ENCODE measurements at regions not wholly inside any gene's neighbourhood (a gene's known extent, or its start where the extent isn't known, plus 50 kb on each side); places are given as distances from the start of the nearest gene placed in this dataset.

DNA sequence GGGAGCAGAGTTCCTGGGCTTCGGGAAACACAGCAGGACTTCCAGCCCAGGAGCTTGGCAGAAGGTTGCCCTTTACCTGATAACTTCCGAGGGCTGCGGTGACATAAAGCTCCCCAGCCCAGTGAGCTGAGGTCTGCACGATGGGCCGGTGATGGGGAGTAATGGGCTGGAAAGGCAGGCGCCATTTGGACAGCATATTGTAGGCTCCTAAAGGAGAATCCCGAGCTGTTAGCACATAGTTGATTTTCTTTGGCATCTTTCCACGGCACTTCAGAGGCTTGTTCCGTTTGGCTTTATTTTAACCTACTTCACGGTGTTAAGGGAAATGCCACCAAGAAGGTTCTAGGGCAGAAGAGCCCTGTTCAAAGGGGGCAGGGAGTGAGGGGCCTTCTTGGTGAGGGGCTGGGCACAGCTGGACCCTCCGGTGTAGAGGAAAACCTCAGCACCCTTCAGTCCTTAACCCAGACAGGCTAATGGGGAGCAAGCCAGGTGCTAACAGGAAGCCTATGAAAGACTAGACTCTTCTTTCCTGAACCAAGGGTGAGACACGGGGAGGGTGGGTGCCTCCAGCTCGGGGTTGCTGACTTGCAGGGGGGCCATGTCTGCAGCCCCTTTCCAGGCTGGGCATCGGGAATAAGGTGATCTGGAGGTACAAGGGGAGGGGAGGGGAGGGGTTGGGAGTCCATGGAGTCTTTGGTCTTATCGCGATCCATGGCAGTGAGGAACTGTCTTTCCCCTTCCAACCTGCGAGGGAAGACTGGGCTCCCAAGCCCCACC, 347.7 kb downstream of the GLRX3 start:
- H3K27me3 ChIP-seq = no peaks in the 10 kb centered on the region
- no peaks in the 10 kb centered on the region for H3K9me3 ChIP-seq
- TF ChIP-seq EP300 (IDR thresholded peaks at IDR 0.05; ENCODE audit: low read depth) (no peak), POLR2A (IDR thresholded peaks at IDR 0.05) (no peak), POLR2AphosphoS5 (IDR thresholded peaks at IDR 0.05) (no peak)
- TF ChIP-seq, protein P1, sequence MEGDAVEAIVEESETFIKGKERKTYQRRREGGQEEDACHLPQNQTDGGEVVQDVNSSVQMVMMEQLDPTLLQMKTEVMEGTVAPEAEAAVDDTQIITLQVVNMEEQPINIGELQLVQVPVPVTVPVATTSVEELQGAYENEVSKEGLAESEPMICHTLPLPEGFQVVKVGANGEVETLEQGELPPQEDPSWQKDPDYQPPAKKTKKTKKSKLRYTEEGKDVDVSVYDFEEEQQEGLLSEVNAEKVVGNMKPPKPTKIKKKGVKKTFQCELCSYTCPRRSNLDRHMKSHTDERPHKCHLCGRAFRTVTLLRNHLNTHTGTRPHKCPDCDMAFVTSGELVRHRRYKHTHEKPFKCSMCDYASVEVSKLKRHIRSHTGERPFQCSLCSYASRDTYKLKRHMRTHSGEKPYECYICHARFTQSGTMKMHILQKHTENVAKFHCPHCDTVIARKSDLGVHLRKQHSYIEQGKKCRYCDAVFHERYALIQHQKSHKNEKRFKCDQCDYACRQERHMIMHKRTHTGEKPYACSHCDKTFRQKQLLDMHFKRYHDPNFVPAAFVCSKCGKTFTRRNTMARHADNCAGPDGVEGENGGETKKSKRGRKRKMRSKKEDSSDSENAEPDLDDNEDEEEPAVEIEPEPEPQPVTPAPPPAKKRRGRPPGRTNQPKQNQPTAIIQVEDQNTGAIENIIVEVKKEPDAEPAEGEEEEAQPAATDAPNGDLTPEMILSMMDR (IDR thresholded peaks at IDR 0.05) = no peak
- in situ Hi-C loops (cut with MboI; ENCODE audit: low pct_ligation_motif_present in 1 of 4, low pct_unique_long_range_greater_than_20kb in 1 of 4, low sequenced_read_pairs in 3 of 4) = no loop called here
- H3K4me1 ChIP-seq = no peaks in the 10 kb centered on the region
- no peak overlapping the region for H3K4me3 ChIP-seq
- no peak overlapping the region for H3K27ac ChIP-seq
- no peaks in the 10 kb centered on the region for H3K36me3 ChIP-seq
- no peak for DNase-seq
- 33 to 64% methylated on average over 3 to 17 of the region's 17 CpGs for WGBS, 2 donors (ENCODE audit: low coverage in 1 of 2)
- intact Hi-C loops (cut with DNase I; ENCODE audit: low total_unique reads) = no loop called here

DNA sequence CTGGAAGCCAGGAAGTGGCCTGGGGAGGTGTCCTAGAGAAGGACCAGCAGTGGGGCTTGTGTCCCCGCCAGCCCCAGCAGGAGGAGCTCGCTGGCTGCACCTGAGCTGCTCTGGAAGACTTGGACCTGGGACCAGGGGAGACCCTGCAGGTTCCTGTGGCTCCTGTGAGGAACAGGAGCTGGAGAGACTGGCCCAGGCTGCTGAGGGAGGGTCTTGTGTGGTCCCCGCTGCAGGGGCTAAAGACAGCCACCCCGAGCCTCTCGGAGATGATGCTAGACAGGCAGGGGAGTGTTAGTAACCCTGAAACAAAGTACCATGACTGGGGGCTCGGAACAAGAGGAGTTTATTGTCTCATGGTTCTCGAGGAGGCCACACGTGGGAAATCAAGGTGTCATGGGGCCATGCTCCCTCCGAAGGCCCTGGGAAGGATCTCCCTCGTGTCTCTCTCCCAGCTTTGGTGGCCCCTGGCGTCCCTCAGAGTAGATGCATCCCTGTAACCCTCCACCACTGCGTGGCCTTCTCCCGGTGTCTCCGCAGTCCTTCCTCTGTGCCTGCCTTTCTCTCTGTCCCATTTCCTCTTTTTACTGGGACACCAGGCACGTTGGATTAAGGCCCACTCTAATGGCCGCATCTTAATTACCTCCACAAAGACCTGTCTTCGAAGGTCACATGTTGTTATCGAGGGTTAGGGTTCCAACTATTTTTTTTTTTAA, 348.4 kb downstream of the GLRX3 start:
- no peaks in the 10 kb centered on the region for H3K36me3 ChIP-seq
- H3K4me3 ChIP-seq = no peak overlapping the region
- in situ Hi-C loops (cut with MboI; ENCODE audit: low pct_ligation_motif_present in 1 of 4, low pct_unique_long_range_greater_than_20kb in 1 of 4, low sequenced_read_pairs in 3 of 4) (no loop called here), intact Hi-C loops (cut with DNase I; ENCODE audit: low total_unique reads) (no loop called here)
- no peaks in the 10 kb centered on the region for H3K9me3 ChIP-seq
- DNase-seq = no peak
- no peaks in the 10 kb centered on the region for H3K4me1 ChIP-seq
- 79 to 100% methylated on average over 1 to 17 of the region's 18 CpGs for WGBS, 2 donors (ENCODE audit: low coverage in 1 of 2)
- no peaks in the 10 kb centered on the region for H3K27me3 ChIP-seq
- no peak for TF ChIP-seq POLR2A (IDR thresholded peaks at IDR 0.05)
- H3K27ac ChIP-seq = no peak overlapping the region

DNA sequence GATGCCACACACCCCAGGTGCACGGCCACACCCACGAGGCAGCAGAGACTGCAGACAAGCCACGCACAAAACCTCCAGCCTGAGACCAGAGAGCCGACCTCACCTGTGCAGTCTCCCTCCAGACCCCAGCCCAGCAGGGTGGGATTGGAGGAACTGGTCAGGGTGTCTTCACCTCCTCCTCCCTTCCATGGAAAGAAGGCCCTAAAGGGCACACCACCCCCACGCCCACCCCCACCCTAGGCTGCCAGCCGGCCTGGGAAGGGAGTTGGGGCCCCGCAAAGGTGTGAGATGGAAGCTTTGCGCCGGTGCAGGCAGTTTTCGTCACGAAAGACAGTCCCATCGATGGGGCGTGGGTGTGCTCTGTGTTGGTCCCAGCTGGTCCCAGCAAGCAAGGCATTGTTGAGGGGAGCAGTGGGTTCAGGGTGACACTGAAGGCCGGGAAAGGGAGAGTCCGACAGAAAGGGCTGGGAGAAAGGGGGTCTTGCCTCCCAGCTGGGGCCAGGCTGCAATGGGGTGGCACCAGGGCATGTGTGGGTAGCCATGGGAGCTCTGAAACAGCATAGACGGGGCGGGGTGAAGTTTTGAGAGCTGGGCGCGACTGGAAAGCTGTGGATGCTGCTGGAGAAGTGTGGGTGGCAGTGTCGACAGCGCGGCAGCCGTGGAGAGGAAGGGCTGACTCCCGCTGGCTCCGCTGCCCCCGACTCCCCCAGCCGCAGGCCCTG, 349.2 kb downstream of the GLRX3 start:
- TF ChIP-seq EP300 (IDR thresholded peaks at IDR 0.05; ENCODE audit: low read depth) (no peak), POLR2A (IDR thresholded peaks at IDR 0.05) (no peak), POLR2AphosphoS5 (IDR thresholded peaks at IDR 0.05) (no peak)
- TF ChIP-seq, protein P1 (IDR thresholded peaks at IDR 0.05) = no peak
- in situ Hi-C loops (cut with MboI; ENCODE audit: low pct_ligation_motif_present in 1 of 4, low pct_unique_long_range_greater_than_20kb in 1 of 4, low sequenced_read_pairs in 3 of 4) (no loop called here), intact Hi-C loops (cut with DNase I; ENCODE audit: low total_unique reads) (no loop called here)
- Histone ChIP-seq H3K4me3 (no peak overlapping the region), H3K27ac (no peak overlapping the region), H3K4me1 (no peaks in the 10 kb centered on the region), H3K36me3 (no peaks in the 10 kb centered on the region), H3K27me3 (no peaks in the 10 kb centered on the region), H3K9me3 (no peaks in the 10 kb centered on the region)
- WGBS, 2 donors (ENCODE audit: low coverage in 1 of 2) = 86% methylated on average over 27 of the region's 27 CpGs; no CpG with 5 or more reads in 1 of the 2 donors
- DNase-seq = no peak

DNA sequence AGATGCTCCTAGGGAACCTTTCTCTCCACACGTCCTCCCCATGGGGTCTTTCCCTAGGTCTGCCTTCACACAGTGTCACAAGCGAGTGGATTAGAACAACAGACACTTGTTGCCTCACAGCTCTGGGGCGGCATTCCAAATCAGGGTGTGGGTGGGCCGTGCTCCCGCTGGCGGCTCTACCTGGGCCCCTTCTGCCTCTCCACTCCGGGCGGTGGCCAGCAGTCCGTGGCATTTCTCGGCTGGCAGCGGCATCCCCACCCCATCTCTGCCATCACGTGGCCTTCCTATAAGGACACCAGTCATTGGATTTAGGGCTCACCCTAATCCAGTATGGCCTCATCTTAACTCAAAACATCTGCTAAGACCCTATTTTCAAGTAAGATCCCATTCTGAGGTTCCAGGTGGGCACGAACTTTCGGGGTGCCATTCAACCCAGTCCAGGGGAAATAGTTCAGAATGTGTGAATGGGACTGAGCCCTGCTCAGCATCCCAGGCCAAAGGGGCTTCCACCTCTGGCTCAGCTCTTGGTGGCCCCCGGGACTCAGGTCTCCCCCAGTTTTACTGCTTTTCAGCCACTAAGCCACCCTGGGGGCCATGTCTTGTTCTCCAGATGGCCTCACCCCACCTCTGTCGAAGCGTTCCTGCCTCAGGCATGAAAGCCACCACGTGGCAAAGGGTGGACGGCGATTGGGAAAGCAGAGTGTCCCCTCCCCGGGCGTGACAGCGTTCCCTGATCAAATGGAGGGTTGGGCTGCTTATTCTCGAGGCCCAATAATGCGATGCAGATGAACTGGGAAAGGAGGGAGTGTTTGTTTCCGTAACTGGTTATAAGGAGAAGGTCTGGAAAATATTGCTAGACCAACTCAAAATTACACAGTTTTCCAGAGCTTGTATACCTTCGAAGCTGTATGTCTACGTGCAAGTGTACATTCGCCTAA, 350.0 kb downstream of the GLRX3 start:
- Histone ChIP-seq H3K36me3 (no peaks in the 10 kb centered on the region), H3K9me3 (no peaks in the 10 kb centered on the region), H3K27me3 (no peaks in the 10 kb centered on the region), H3K4me1 (no peaks in the 10 kb centered on the region), H3K27ac (no peak overlapping the region), H3K4me3 (no peak overlapping the region)
- no peak for DNase-seq
- TF ChIP-seq POLR2AphosphoS5 (IDR thresholded peaks at IDR 0.05) (no peak), EP300 (IDR thresholded peaks at IDR 0.05; ENCODE audit: low read depth) (no peak), POLR2A (IDR thresholded peaks at IDR 0.05) (no peak)
- TF ChIP-seq, protein P1 (IDR thresholded peaks at IDR 0.05) = no peak
- 81 to 100% methylated on average over 2 to 29 of the region's 29 CpGs for WGBS, 2 donors (ENCODE audit: low coverage in 1 of 2)
- intact Hi-C loops (cut with DNase I; ENCODE audit: low total_unique reads) (no loop called here), in situ Hi-C loops (cut with MboI; ENCODE audit: low pct_ligation_motif_present in 1 of 4, low pct_unique_long_range_greater_than_20kb in 1 of 4, low sequenced_read_pairs in 3 of 4) (no loop called here)
